T-helper 2 cell treated with Interferon-gamma antibody and Interleukin-4, amounts not matched to agents 5 μg/mL and 100 μg/mL, for 36 hours (primary cell): ENCODE measurements at regions not wholly inside any gene's neighbourhood (a gene's known extent, or its start where the extent isn't known, plus 50 kb on each side); places are given as distances from the start of the nearest gene placed in this dataset.

Experiments used
- DNase-seq: peaks from one replicate; pipeline ENCODE4 v3.0.0; 2021; ENCODE audit warnings: low spot score
- H3K27ac Mint-ChIP-seq: one replicate; pipeline ENCODE4 v1.8.0; 2021; ENCODE audit warnings: mild to moderate bottlenecking, mixed read lengths
- H3K27me3 Mint-ChIP-seq: one replicate; pipeline ENCODE4 v1.8.0; 2021; ENCODE audit warnings: low read depth, mixed read lengths
- H3K36me3 Mint-ChIP-seq: one replicate; pipeline ENCODE4 v1.8.0; 2021; ENCODE audit warnings: low read depth, mixed read lengths
- H3K4me1 Mint-ChIP-seq: one replicate; pipeline ENCODE4 v1.8.0; 2021; ENCODE audit warnings: low read depth, mixed read lengths
- H3K4me3 Mint-ChIP-seq: one replicate; pipeline ENCODE4 v1.8.0; 2022; ENCODE audit warnings: mild to moderate bottlenecking, moderate library complexity, mixed read lengths
- H3K9me3 Mint-ChIP-seq: one replicate; pipeline ENCODE4 v1.8.0; 2021; ENCODE audit warnings: mixed read lengths

- Mint-ChIP-seq H3K4me1 (no peaks in the 10 kb centered on the region), H3K27ac (no peak overlapping the region), H3K27me3 (no peaks in the 10 kb centered on the region), H3K4me3 (no peak overlapping the region), H3K9me3 (peaks cover 13% of the 10 kb centered on the region), H3K36me3 (no peaks in the 10 kb centered on the region)
- no peak for DNase-seq
Observed at GRCh38 chr11:29538339-29539036, 478.3 kb downstream of the KCNA4 start.

- Mint-ChIP-seq H3K27me3 (no peaks in the 10 kb centered on the region), H3K36me3 (no peaks in the 10 kb centered on the region), H3K4me1 (no peaks in the 10 kb centered on the region), H3K27ac (no peak overlapping the region), H3K4me3 (no peak overlapping the region), H3K9me3 (peaks cover 15% of the 10 kb centered on the region)
- DNase-seq: no peak
Observed at GRCh38 chr11:29534836-29535235, 482.0 kb downstream of the KCNA4 start.

DNA sequence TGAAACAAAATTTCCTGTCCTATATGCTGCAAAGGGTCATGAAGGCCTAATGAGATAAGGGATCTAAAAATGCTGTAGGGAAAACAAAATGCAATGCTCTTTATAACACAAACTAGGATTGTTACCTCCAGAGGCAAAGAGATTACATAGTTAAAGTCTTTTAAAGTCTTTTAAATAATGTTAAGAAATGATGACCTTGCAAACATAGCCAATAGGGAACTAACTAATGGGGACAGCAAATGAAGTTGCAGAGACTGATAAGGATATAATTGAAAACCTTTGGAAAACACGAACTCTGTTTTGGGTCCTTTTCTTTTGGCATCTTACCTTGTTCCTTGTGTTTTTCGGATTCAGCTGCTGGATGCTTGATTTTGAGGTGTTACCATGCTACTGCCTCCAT is 485.9 kb downstream of the KCNA4 start:
- no peak overlapping the region for H3K27ac Mint-ChIP-seq
- no peaks in the 10 kb centered on the region for H3K27me3 Mint-ChIP-seq
- no peak for DNase-seq
- H3K9me3 Mint-ChIP-seq: peaks cover 12% of the 10 kb centered on the region
- H3K4me3 Mint-ChIP-seq: no peak overlapping the region
- no peaks in the 10 kb centered on the region for H3K36me3 Mint-ChIP-seq
- H3K4me1 Mint-ChIP-seq: no peaks in the 10 kb centered on the region

- Mint-ChIP-seq H3K27ac (no peak overlapping the region), H3K9me3 (peaks cover 23% of the 10 kb centered on the region), H3K36me3 (no peaks in the 10 kb centered on the region), H3K4me1 (no peaks in the 10 kb centered on the region), H3K27me3 (no peaks in the 10 kb centered on the region), H3K4me3 (no peak overlapping the region)
- DNase-seq: no peak
Observed at GRCh38 chr11:29527391-29527936, 489.4 kb downstream of the KCNA4 start.

- H3K9me3 Mint-ChIP-seq: peaks cover 39% of the 10 kb centered on the region
- no peak overlapping the region for H3K4me3 Mint-ChIP-seq
- DNase-seq: no peak
- no peaks in the 10 kb centered on the region for H3K27me3 Mint-ChIP-seq
- no peaks in the 10 kb centered on the region for H3K4me1 Mint-ChIP-seq
- no peak overlapping the region for H3K27ac Mint-ChIP-seq
- H3K36me3 Mint-ChIP-seq: no peaks in the 10 kb centered on the region
Observed at GRCh38 chr11:29518389-29519174, 498.2 kb downstream of the KCNA4 start.

DNA sequence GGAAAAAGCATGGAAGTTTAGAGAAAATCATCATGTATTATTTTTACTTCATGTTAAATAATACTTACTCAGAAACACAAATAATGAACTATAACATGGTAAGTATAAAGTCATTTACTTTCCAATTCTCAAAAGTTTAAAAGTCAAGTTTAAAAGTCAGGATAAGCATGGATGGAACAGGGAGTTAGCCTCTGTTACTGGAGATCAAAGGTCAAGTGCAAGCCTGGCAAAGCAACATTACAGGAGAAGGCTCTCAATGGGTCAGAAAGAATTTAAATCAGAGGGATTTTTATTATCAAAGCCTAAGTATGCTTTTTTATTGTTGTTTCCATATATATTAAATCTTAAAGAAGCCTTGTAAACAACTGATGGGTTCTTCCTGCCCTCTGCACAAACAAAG is 505.4 kb downstream of the KCNA4 start:
- Mint-ChIP-seq H3K27me3 (no peaks in the 10 kb centered on the region), H3K36me3 (no peaks in the 10 kb centered on the region), H3K4me1 (no peaks in the 10 kb centered on the region), H3K27ac (no peak overlapping the region), H3K4me3 (no peak overlapping the region), H3K9me3 (peaks cover 25% of the 10 kb centered on the region)
- no peak for DNase-seq

DNA sequence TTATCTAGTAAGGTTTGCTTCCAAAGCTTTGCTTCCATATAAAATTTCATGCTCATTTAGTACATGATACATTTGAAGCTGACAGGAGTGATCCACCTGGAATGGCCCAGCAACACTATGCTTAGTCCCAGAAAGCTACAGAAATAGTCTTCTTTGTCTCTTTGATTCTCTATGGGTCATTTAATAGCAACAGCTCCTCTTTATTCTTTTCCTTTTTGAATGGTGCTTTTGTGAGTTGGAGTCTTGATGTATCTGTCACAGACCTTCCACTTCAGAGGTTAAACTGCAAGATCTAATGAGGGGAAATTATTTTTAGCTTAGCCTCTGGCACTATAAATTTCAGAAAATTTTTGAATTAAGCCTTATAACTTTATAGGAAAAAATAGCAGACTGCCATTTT is 509.5 kb downstream of the KCNA4 start:
- DNase-seq: no peak
- no peaks in the 10 kb centered on the region for H3K36me3 Mint-ChIP-seq
- no peaks in the 10 kb centered on the region for H3K27me3 Mint-ChIP-seq
- peaks cover 18% of the 10 kb centered on the region for H3K9me3 Mint-ChIP-seq
- H3K27ac Mint-ChIP-seq: no peak overlapping the region
- no peak overlapping the region for H3K4me3 Mint-ChIP-seq
- H3K4me1 Mint-ChIP-seq: no peaks in the 10 kb centered on the region

DNA sequence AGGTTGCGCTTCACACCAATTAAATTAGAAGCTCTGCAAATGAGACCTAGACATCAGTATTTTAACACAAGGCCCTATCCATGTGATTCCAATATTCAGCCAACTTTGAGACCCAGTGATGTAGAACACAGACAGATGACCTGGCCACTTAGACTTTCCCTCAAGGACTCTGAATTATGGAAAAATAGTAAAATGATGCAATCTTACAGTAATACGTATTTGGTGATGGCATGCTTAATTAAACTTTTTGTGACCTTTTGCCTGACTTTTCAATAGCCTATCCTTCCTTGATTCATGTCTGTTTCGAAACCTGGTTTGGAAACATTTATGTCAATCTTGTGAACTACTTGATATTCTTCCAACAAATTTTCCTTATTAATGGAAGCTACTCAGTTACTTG is 521.2 kb downstream of the KCNA4 start:
- H3K27ac Mint-ChIP-seq: no peak overlapping the region
- H3K9me3 Mint-ChIP-seq: peaks cover 20% of the 10 kb centered on the region
- H3K4me1 Mint-ChIP-seq: no peaks in the 10 kb centered on the region
- no peaks in the 10 kb centered on the region for H3K36me3 Mint-ChIP-seq
- H3K27me3 Mint-ChIP-seq: no peaks in the 10 kb centered on the region
- no peak for DNase-seq
- H3K4me3 Mint-ChIP-seq: no peak overlapping the region

DNA sequence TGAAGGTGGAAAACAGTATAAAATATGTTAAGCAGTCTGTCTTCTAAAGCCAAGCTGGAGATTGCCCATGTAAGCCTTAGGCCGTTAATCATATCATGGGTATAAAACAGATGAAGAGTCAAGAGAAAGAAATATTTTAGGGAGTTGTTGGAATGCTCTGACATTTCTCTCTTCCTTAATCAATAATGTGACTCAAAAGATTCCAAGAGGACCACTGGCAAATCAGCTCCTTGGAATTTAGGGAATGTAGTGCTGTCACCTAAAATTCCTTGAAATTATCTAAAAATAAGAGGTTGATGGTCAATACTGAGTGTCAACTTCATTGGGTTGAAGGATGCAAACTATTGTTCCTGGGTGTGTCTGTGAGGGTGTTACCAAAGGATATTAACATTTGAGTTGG is 525.9 kb downstream of the KCNA4 start:
- DNase-seq: no peak
- Mint-ChIP-seq H3K27ac (no peak overlapping the region), H3K36me3 (no peaks in the 10 kb centered on the region), H3K4me1 (no peaks in the 10 kb centered on the region), H3K9me3 (peaks cover 12% of the 10 kb centered on the region), H3K27me3 (no peaks in the 10 kb centered on the region), H3K4me3 (no peak overlapping the region)

DNA sequence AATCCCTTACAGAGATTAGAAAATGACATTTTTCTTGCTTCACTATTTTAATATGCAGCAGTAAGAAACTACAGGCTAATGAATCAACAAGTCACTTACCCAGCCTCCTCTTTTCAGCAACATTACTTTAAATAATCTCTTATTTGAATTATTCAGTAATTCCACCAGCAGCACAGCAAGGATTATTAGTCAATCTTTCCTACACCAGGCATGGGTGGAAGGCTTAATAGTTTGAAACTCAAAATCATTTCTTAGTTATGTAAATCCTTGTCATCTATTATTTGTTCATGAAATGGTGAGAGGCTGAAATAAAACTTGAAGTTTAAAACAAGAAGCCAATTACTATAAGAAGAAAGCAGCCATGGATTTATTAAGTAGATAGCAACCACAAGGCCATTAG is 530.5 kb downstream of the KCNA4 start:
- DNase-seq: no peak
- no peaks in the 10 kb centered on the region for H3K36me3 Mint-ChIP-seq
- no peak overlapping the region for H3K27ac Mint-ChIP-seq
- no peak overlapping the region for H3K4me3 Mint-ChIP-seq
- peaks cover 8% of the 10 kb centered on the region for H3K9me3 Mint-ChIP-seq
- H3K4me1 Mint-ChIP-seq: no peaks in the 10 kb centered on the region
- no peaks in the 10 kb centered on the region for H3K27me3 Mint-ChIP-seq

DNA sequence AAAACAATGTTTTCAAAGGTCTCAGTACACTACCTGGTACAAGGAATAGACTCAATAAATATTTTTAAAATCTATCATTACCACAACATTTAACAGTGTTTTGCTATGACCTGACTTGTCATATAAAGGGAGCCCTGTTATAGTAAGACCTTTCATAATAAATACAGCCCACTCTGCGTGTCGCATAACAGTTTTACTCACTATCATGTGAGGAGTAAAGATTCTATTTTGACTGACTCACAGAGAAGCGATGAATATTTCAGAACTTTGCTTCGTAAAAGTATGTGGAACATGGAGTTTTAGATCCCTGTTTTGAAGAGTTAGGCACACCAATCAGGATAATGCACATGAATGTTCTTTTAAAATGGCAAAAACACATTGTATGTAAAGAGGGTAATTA is 531.2 kb downstream of the KCNA4 start:
- DNase-seq: no peak
- no peaks in the 10 kb centered on the region for H3K27me3 Mint-ChIP-seq
- peaks cover 10% of the 10 kb centered on the region for H3K9me3 Mint-ChIP-seq
- H3K4me3 Mint-ChIP-seq: no peak overlapping the region
- H3K27ac Mint-ChIP-seq: no peak overlapping the region
- H3K4me1 Mint-ChIP-seq: no peaks in the 10 kb centered on the region
- no peaks in the 10 kb centered on the region for H3K36me3 Mint-ChIP-seq

DNA sequence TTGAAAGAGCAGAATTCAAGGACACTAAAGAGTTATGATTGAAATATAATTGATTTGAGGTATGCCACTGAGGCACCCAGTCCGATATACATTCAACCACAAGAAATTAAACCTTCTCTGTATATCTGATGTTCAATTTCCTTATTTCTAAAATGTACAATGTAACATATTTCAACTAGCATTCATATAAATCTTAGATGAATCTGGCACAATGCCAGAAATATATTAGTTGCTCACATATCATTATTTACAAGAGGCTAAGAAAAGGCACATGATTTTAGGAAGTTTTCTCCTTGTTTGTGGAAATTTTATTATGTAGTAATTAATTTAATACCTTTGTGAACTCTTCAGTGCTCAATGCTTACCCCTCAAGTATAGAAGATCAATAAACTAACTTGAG is 532.3 kb downstream of the KCNA4 start:
- H3K27me3 Mint-ChIP-seq: no peaks in the 10 kb centered on the region
- peaks cover 10% of the 10 kb centered on the region for H3K9me3 Mint-ChIP-seq
- no peaks in the 10 kb centered on the region for H3K4me1 Mint-ChIP-seq
- H3K27ac Mint-ChIP-seq: no peak overlapping the region
- no peak for DNase-seq
- H3K4me3 Mint-ChIP-seq: no peak overlapping the region
- H3K36me3 Mint-ChIP-seq: no peaks in the 10 kb centered on the region

DNA sequence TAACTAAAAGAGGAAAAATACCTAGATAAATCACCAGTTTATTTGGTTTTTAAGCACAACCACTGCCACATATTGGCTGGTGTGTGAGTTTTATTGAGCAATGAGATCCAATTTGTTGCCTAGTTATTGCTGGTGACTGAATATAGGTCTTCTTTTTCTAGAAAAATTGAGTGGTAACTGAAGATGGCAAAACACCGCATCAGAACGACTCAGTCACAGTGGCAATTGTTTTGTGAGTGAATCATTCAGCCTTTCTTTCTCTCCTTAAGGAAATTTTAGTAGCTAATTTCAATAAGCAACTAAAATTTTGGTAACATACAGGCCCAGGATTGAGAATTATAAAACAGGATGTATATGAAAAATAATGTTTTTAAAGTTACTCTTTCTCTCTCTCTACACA is 533.0 kb downstream of the KCNA4 start:
- Mint-ChIP-seq H3K27ac (no peak overlapping the region), H3K36me3 (no peaks in the 10 kb centered on the region), H3K9me3 (peaks cover 10% of the 10 kb centered on the region), H3K27me3 (no peaks in the 10 kb centered on the region), H3K4me1 (no peaks in the 10 kb centered on the region), H3K4me3 (no peak overlapping the region)
- DNase-seq: no peak

- peaks cover 10% of the 10 kb centered on the region for H3K9me3 Mint-ChIP-seq
- no peak for DNase-seq
- H3K27me3 Mint-ChIP-seq: no peaks in the 10 kb centered on the region
- H3K4me3 Mint-ChIP-seq: no peak overlapping the region
- no peak overlapping the region for H3K27ac Mint-ChIP-seq
- no peaks in the 10 kb centered on the region for H3K4me1 Mint-ChIP-seq
- H3K36me3 Mint-ChIP-seq: no peaks in the 10 kb centered on the region
Observed at GRCh38 chr11:29482510-29482909, 534.3 kb downstream of the KCNA4 start.
